ENCODE measurements at regions not wholly inside any gene's neighbourhood (a gene's known extent, or its start where the extent isn't known, plus 50 kb on each side); places are given as distances from the start of the nearest gene placed in this dataset.
A peak's percentile ranks its signal among the peaks of the same experiment; 100 is the strongest.

DNA sequence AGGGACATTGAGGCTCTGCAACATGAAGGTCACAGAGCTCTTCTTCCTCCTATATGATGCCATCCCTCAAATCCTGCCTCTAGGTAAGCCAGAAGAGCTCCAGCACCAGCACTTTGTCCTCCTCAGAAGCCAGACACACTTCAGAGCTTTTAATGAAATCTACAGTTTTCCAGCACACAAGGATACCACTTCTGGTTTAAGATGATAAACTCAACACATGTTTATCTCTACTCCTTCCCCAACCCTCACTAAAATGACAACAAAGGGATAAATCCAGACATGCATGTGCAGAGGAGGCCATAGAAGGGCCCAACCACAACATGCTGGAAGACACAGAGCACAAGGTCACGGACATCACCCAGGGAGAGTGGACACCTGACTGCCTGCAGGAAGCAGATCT is 195.3 kb downstream of the USP12 start (continued):
- no peak for TF ChIP-seq ZNF668 (CRISPR knock-in tag; IDR thresholded peaks at IDR 0.05)
- no peak for TF ChIP-seq ZNF785 (CRISPR knock-in tag; IDR thresholded peaks at IDR 0.05)
- no peak for TF ChIP-seq SAP30 (IDR thresholded peaks at IDR 0.05; ENCODE audit: borderline replicate concordance, insufficient read depth, low read depth, low read length, poor library complexity, severe bottlenecking)
- TF ChIP-seq FOS (IDR thresholded peaks at IDR 0.05; ENCODE audit: extremely low read depth, insufficient read length) = no peak
- no peak for TF ChIP-seq RUNX1 (IDR thresholded peaks at IDR 0.05; ENCODE audit: low read depth)
- TF ChIP-seq BRCA1 (IDR thresholded peaks at IDR 0.05) = no peak
- no peak for TF ChIP-seq BRCA1 (CRISPR knock-in tag; IDR thresholded peaks at IDR 0.05)
- TF ChIP-seq, protein P1, sequence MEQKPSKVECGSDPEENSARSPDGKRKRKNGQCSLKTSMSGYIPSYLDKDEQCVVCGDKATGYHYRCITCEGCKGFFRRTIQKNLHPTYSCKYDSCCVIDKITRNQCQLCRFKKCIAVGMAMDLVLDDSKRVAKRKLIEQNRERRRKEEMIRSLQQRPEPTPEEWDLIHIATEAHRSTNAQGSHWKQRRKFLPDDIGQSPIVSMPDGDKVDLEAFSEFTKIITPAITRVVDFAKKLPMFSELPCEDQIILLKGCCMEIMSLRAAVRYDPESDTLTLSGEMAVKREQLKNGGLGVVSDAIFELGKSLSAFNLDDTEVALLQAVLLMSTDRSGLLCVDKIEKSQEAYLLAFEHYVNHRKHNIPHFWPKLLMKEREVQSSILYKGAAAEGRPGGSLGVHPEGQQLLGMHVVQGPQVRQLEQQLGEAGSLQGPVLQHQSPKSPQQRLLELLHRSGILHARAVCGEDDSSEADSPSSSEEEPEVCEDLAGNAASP (IDR thresholded peaks at IDR 0.05) = no peak
- TF ChIP-seq ZNF282 (CRISPR knock-in tag; IDR thresholded peaks at IDR 0.05) = no peak
- peak; percentile 93 for TF ChIP-seq TCF3 (CRISPR knock-in tag; IDR thresholded peaks at IDR 0.05)
- no peak for TF ChIP-seq ZNF57 (CRISPR knock-in tag; IDR thresholded peaks at IDR 0.05)
- no peak for TF ChIP-seq POLR2H (tag; IDR thresholded peaks at IDR 0.05; ENCODE audit: low read depth)
- TF ChIP-seq RBM14 (IDR thresholded peaks at IDR 0.05; ENCODE audit: borderline replicate concordance, insufficient read depth, low read depth, low read length) = no peak
- TF ChIP-seq EHMT2 (IDR thresholded peaks at IDR 0.05) = no peak
- TF ChIP-seq CBFA2T3 (IDR thresholded peaks at IDR 0.05) = peak; percentile 95
- peak in 1 of 2 experiments; percentile 71; a peak in 1 of 4 replicates for TF ChIP-seq HDAC1 (IDR thresholded peaks at IDR 0.05)
- TF ChIP-seq, protein P2, sequence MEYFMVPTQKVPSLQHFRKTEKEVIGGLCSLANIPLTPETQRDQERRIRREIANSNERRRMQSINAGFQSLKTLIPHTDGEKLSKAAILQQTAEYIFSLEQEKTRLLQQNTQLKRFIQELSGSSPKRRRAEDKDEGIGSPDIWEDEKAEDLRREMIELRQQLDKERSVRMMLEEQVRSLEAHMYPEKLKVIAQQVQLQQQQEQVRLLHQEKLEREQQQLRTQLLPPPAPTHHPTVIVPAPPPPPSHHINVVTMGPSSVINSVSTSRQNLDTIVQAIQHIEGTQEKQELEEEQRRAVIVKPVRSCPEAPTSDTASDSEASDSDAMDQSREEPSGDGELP (CRISPR knock-in tag; IDR thresholded peaks at IDR 0.05; ENCODE audit: borderline replicate concordance) = peak; percentile 41; the same call in 1 of the 2 replicates
- 0 out of 2 replicates have a peak, but pooled peaks have one; percentile 14 for TF ChIP-seq FOSL1 (tag; conservative IDR thresholded peaks at IDR 0.05)
- no peak for TF ChIP-seq MYBL2 (IDR thresholded peaks at IDR 0.05; ENCODE audit: low read depth)
- no peak for TF ChIP-seq MYBL2 (CRISPR knock-in tag; IDR thresholded peaks at IDR 0.05; ENCODE audit: borderline replicate concordance)
- no peak for TF ChIP-seq RBM22 (IDR thresholded peaks at IDR 0.05; ENCODE audit: low read depth, low read length, poor library complexity, severe bottlenecking)
- TF ChIP-seq ZNF445 (CRISPR knock-in tag; IDR thresholded peaks at IDR 0.05; ENCODE audit: low read depth) = no peak
- TF ChIP-seq PPARD (CRISPR knock-in tag; IDR thresholded peaks at IDR 0.05) = no peak
- TF ChIP-seq, protein P3, sequence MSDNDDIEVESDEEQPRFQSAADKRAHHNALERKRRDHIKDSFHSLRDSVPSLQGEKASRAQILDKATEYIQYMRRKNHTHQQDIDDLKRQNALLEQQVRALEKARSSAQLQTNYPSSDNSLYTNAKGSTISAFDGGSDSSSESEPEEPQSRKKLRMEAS (CRISPR knock-in tag; IDR thresholded peaks at IDR 0.05) = peak; percentile 49; the same call in 1 of the 2 replicates
- 0 out of 2 replicates have a peak, but pooled peaks have one; percentile 18 for TF ChIP-seq MYNN (IDR thresholded peaks at IDR 0.05)
- TF ChIP-seq MYNN (CRISPR knock-in tag; IDR thresholded peaks at IDR 0.05) = no peak
- TF ChIP-seq CBFA2T2 (conservative IDR thresholded peaks at IDR 0.05) = peak; percentile 92
- TF ChIP-seq, protein P4, sequence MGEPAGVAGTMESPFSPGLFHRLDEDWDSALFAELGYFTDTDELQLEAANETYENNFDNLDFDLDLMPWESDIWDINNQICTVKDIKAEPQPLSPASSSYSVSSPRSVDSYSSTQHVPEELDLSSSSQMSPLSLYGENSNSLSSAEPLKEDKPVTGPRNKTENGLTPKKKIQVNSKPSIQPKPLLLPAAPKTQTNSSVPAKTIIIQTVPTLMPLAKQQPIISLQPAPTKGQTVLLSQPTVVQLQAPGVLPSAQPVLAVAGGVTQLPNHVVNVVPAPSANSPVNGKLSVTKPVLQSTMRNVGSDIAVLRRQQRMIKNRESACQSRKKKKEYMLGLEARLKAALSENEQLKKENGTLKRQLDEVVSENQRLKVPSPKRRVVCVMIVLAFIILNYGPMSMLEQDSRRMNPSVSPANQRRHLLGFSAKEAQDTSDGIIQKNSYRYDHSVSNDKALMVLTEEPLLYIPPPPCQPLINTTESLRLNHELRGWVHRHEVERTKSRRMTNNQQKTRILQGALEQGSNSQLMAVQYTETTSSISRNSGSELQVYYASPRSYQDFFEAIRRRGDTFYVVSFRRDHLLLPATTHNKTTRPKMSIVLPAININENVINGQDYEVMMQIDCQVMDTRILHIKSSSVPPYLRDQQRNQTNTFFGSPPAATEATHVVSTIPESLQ (CRISPR knock-in tag; IDR thresholded peaks at IDR 0.05) = no peak
- 0 out of 4 replicates have a peak, but pooled peaks of 1 of the 2 experiments have one; percentile 13 for TF ChIP-seq NRF1 (conservative IDR thresholded peaks at IDR 0.05 in 1 of 2, IDR thresholded peaks at IDR 0.05 in 1 of 2)

Measured in K562 (cell line).